GM12891 (cell line): ENCODE measurements at regions not wholly inside any gene's neighbourhood (a gene's known extent, or its start where the extent isn't known, plus 50 kb on each side); places are given as distances from the start of the nearest gene placed in this dataset.

Source experiments
- POLR2A ChIP-seq: IDR thresholded peaks from 2 replicates; pipeline ENCODE4 v1.6.1; 2011; ENCODE audit warnings: low read depth, low read length, control low read depth
- POLR2AphosphoS5 ChIP-seq: IDR thresholded peaks from 2 replicates; pipeline ENCODE4 v1.6.1; 2011; ENCODE audit warnings: low read depth, low read length, control low read depth
- POU2F2 ChIP-seq: IDR thresholded peaks from 2 replicates; pipeline ENCODE4 v1.6.1; 2011; ENCODE audit warnings: low read depth, mild to moderate bottlenecking, control low read depth, low read length, moderate library complexity
- TAF1 ChIP-seq: IDR thresholded peaks from 2 replicates; pipeline ENCODE4 v1.6.1; 2011; ENCODE audit warnings: low read depth, low read length, control low read depth

GRCh38 chr7:11228515-11228914 lies 254.8 kb downstream of the PHF14 start:
- no peak for TF ChIP-seq TAF1
- TF ChIP-seq POLR2A = no peak
- no peak for TF ChIP-seq POLR2AphosphoS5
- no peak for TF ChIP-seq POU2F2
